ENCODE measurements at regions not wholly inside any gene's neighbourhood (a gene's known extent, or its start where the extent isn't known, plus 50 kb on each side); places are given as distances from the start of the nearest gene placed in this dataset.

DNA sequence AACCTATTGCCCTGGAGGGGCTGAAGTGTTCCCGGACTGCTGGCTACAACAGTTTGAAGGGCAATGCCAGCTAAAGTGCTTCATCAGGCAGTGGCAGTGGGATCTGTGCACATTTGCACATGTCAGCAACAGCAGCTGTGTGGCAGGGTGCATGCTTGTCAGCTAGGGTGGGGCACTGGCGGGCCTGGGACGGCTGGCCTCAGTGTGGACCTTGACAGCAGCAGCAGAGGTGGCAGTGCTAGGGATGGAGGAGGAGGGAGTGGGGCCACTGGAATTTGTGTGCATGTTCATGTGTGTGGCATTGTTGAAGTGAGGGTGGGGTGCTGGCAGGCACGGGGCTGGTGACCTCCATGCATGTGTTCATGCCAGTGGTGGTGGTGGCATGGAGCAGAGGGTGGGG is 203.3 kb upstream of the HS3ST4 start:
- TF ChIP-seq TAF1 (IDR thresholded peaks at IDR 0.05; ENCODE audit: borderline replicate concordance, low read depth, low read length), result no peak
- no peak for TF ChIP-seq POLR2A (IDR thresholded peaks at IDR 0.05; ENCODE audit: low read depth, low read length)
